ENCODE measurements at regions not wholly inside any gene's neighbourhood (a gene's known extent, or its start where the extent isn't known, plus 50 kb on each side); places are given as distances from the start of the nearest gene placed in this dataset.
A peak's percentile ranks its signal among the peaks of the same experiment; 100 is the strongest.

DNA sequence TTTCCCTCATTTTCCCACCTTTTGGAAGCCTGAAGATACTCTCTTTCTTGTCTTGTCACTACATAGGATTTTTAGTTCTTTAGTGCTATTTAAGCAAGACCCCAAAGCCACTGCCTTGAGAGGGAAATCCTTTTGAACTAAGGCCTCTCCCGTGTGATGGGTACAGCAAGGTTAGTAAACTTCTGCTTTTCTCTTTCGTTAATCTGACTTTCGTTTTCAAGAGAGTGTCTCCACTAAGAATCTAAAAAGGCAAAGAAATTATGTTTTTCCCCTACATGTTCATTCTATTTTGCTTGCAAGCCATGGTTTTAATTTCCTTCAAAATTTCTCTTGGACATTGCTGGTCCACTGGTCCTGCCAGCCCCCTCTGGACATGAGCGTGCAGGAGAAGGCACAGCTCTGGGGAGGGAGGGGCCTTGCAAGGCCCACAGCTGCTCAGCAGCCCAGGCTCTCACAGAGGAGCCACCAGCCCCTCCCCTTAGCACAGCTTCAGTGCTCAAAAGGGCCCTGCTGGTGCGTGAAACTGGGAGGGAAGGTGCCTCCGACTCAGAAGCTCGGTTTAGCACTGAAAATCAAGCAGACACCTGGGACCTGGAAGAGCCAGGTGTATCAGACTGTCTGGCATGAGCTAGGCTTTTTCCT, 210.9 kb upstream of the GALNT2 start:
- H3K4me1 ChIP-seq: no peaks in the 10 kb centered on the region
- H3K27ac ChIP-seq: no peak overlapping the region
- H3K27me3 ChIP-seq: no peaks in the 10 kb centered on the region
- no peak for DNase-seq
- no peaks in the 10 kb centered on the region for H3K9me3 ChIP-seq
- TF ChIP-seq POLR2A (IDR thresholded peaks at IDR 0.05): no peak
- TF ChIP-seq, protein P1, sequence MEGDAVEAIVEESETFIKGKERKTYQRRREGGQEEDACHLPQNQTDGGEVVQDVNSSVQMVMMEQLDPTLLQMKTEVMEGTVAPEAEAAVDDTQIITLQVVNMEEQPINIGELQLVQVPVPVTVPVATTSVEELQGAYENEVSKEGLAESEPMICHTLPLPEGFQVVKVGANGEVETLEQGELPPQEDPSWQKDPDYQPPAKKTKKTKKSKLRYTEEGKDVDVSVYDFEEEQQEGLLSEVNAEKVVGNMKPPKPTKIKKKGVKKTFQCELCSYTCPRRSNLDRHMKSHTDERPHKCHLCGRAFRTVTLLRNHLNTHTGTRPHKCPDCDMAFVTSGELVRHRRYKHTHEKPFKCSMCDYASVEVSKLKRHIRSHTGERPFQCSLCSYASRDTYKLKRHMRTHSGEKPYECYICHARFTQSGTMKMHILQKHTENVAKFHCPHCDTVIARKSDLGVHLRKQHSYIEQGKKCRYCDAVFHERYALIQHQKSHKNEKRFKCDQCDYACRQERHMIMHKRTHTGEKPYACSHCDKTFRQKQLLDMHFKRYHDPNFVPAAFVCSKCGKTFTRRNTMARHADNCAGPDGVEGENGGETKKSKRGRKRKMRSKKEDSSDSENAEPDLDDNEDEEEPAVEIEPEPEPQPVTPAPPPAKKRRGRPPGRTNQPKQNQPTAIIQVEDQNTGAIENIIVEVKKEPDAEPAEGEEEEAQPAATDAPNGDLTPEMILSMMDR (IDR thresholded peaks at IDR 0.05): no peak
- intact Hi-C loops (cut with DNase I; ENCODE audit: low total_unique reads): no loop called here
- H3K4me3 ChIP-seq: no peak overlapping the region
- no peaks in the 10 kb centered on the region for H3K36me3 ChIP-seq

DNA sequence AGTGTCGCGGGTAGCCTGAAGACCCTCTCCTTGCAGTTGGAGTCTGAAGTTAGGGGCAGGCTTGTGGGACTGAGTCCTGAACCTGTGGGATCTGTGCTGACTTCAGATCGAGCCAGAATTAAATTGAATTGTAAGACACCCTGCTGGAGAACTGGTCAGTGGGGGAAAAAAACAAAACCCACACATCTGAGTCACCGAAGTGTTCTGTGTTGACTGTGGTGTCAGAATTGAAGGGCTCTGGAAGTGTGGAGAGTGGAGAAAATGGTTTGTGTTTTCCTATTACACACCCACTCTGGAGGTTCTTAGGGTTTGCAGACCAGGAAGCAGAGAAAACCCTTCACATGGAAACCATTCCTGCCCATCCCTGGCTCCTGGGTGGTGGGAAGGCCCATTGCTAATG, 209.5 kb upstream of the GALNT2 start:
- Histone ChIP-seq H3K27me3 (no peaks in the 10 kb centered on the region), H3K4me1 (no peaks in the 10 kb centered on the region), H3K9me3 (no peaks in the 10 kb centered on the region), H3K4me3 (no peak overlapping the region), H3K36me3 (no peaks in the 10 kb centered on the region), H3K27ac (no peak overlapping the region)
- DNase-seq: no peak
- intact Hi-C loops (cut with DNase I; ENCODE audit: low total_unique reads): no loop called here
- no peak for TF ChIP-seq POLR2A (IDR thresholded peaks at IDR 0.05)
- TF ChIP-seq, protein P1 (IDR thresholded peaks at IDR 0.05): no peak

DNA sequence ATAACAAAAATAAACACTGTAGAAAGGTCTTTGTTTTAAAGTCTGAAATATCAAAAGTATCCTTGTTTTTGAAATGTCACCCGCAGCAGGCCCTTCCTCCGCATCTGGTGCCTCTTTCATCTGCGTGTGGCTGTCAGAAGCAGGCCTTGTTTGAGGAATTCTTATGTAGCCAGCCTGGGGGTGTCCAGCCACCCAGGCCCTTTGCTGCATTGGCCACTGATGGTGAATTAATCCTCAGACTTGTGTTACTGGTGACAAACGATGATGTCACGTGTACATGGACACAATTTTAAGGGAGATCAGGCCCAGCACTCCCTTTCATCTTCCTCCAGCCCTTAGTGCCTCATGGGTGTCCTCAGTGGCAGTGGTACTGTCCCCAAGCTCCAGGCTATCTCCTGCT, 208.0 kb upstream of the GALNT2 start:
- no peak for TF ChIP-seq POLR2A (IDR thresholded peaks at IDR 0.05)
- TF ChIP-seq, protein P1 (IDR thresholded peaks at IDR 0.05): no peak
- intact Hi-C loops (cut with DNase I; ENCODE audit: low total_unique reads): no loop called here
- no peak for DNase-seq
- no peak overlapping the region for H3K27ac ChIP-seq
- H3K4me1 ChIP-seq: no peaks in the 10 kb centered on the region
- H3K27me3 ChIP-seq: no peaks in the 10 kb centered on the region
- no peak overlapping the region for H3K4me3 ChIP-seq
- no peaks in the 10 kb centered on the region for H3K36me3 ChIP-seq
- H3K9me3 ChIP-seq: no peaks in the 10 kb centered on the region

DNA sequence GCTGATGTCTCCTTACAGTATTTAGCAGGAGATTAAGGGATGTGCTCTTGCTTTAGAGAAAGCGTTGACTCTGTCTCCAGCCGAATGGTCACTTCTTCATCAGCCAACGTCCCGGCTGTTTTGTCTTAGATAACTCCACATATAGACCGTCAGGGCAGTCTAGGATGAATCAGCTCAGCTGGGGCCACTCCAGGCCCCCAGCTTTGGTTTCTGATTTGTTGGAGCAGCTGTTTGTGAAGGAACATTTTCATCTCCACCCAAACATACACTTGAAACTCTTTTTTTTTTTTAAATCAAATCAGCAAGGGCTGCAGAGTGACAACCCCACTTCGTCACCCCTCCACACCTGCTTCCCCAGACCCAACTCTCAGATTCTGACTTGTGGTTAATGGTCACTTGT, 206.1 kb upstream of the GALNT2 start:
- no peak overlapping the region for H3K4me3 ChIP-seq
- H3K27ac ChIP-seq: no peak overlapping the region
- intact Hi-C loops (cut with DNase I; ENCODE audit: low total_unique reads): no loop called here
- H3K9me3 ChIP-seq: no peaks in the 10 kb centered on the region
- no peaks in the 10 kb centered on the region for H3K4me1 ChIP-seq
- DNase-seq: no peak
- TF ChIP-seq, protein P1 (IDR thresholded peaks at IDR 0.05): no peak
- no peak for TF ChIP-seq POLR2A (IDR thresholded peaks at IDR 0.05)
- H3K27me3 ChIP-seq: no peaks in the 10 kb centered on the region
- H3K36me3 ChIP-seq: no peaks in the 10 kb centered on the region

DNA sequence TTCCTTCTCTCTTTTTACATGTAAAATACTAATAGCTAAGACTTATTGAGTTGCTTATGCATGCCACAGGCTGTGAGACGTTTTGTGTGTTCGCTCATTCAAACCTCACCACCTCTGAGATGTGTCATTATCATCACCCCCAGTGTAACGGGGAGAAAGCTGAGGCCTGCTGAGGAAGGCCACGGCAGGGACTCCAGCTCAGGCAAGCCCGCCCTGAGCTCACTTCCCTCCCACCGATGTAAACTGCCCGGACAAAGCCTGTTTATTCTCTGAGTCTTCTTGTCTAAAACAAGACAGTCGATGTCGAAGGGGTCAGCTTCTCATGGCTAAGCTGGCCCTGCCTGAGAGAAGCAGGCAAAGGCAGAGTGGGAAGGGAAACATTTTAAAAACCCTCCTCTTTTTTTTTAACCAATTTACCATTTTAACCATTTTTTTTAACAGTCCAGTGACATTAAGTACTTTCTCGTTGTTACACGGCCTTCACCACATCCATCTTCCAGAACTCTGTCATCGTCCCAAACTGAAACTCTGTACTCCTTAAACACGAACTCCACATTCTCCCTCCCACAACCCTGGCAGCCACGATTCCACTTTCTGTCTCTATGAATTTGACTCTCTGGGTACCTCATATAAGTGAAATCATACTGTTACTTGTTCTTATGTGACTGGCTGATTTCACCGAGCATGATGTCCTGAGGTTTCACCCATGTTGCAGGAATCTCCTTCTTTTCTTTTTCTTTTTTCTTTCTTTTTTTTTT, 204.8 kb upstream of the GALNT2 start:
- peak; percentile 36 to 48 for DNase-seq

More for the DNA sequence above, 204.8 kb upstream of the GALNT2 start:
- Histone ChIP-seq H3K4me3 (no peak overlapping the region), H3K4me1 (no peaks in the 10 kb centered on the region), H3K27me3 (no peaks in the 10 kb centered on the region), H3K36me3 (no peaks in the 10 kb centered on the region), H3K9me3 (no peaks in the 10 kb centered on the region), H3K27ac (peak overlapping the region; percentile 70 to 74)
- intact Hi-C loops (cut with DNase I; ENCODE audit: low total_unique reads): no loop called here
- TF ChIP-seq, protein P1 (IDR thresholded peaks at IDR 0.05): no peak
- TF ChIP-seq POLR2A (IDR thresholded peaks at IDR 0.05): no peak

Data from uterus (tissue), 3 donors.